AG04449 (cell line): ENCODE measurements at regions not wholly inside any gene's neighbourhood (a gene's known extent, or its start where the extent isn't known, plus 50 kb on each side); places are given as distances from the start of the nearest gene placed in this dataset.

ENCODE experiments used
- CTCF ChIA-PET: fragments of 350-600 bp; formaldehyde crosslinking; extraction: SDS; loops from one replicate; lab custom pipeline; 2021; ENCODE audit warnings: antibody characterized with exemption; lab: Yijun Ruan, JAX
- POLR2A ChIA-PET: fragments of 400-600, 350-600 bp; formaldehyde crosslinking; extraction: SDS; loops from one replicate; lab custom pipeline; 2020; ENCODE audit warnings: antibody characterized with exemption, inconsistent platforms; lab: Yijun Ruan, JAX
- DNase-seq: peaks from one replicate; pipeline ENCODE4 v3.0.0-alpha.2; 2010; ENCODE audit warnings: low read depth, low spot score
- H3K4me3 ChIP-seq: 2 replicates; pipeline ENCODE4 v1.5.1; 2011; ENCODE audit warnings: low read depth, mild to moderate bottlenecking, control low read depth, low read length
- CTCF ChIP-seq: IDR thresholded peaks from one replicate; pipeline ENCODE4 v1.5.1; 2011; ENCODE audit warnings: mild to moderate bottlenecking, moderate library complexity, low read length, control low read depth, inconsistent platforms; ENCODE audit not compliant: insufficient read depth; ENCODE audit errors: missing control alignments

- POLR2A ChIA-PET, result no interaction called here
- no peak overlapping the region for H3K4me3 ChIP-seq
- CTCF ChIA-PET, result no interaction called here
- no peak for DNase-seq
- no peak for TF ChIP-seq CTCF
Measured at GRCh38 chrX:18065956-18066355, 154.7 kb downstream of the BEND2 start.

GRCh38 chrX:18051690-18052089 is 169.0 kb downstream of the BEND2 start:
- ChIA-PET CTCF (no interaction called here), POLR2A (no interaction called here)
- DNase-seq, result no peak
- H3K4me3 ChIP-seq, result no peak overlapping the region
- TF ChIP-seq CTCF, result no peak

GRCh38 chrX:18047491-18047890 is 173.2 kb downstream of the BEND2 start:
- CTCF ChIA-PET, result no interaction called here
- H3K4me3 ChIP-seq, result no peak overlapping the region
- no peak for DNase-seq
- no peak for TF ChIP-seq CTCF
- POLR2A ChIA-PET, result no interaction called here

GRCh38 chrX:18045436-18045835 is 175.2 kb downstream of the BEND2 start:
- CTCF ChIA-PET, result no interaction called here
- H3K4me3 ChIP-seq, result no peak overlapping the region
- POLR2A ChIA-PET, result no interaction called here
- no peak for TF ChIP-seq CTCF
- no peak for DNase-seq

- TF ChIP-seq CTCF, result no peak
- POLR2A ChIA-PET, result no interaction called here
- DNase-seq, result no peak
- no peak overlapping the region for H3K4me3 ChIP-seq
- CTCF ChIA-PET, result no interaction called here
Measured at GRCh38 chrX:18042776-18043175, 177.9 kb downstream of the BEND2 start.

GRCh38 chrX:18041656-18042055 is 179.0 kb downstream of the BEND2 start:
- DNase-seq, result no peak
- CTCF ChIA-PET, result no interaction called here
- no peak overlapping the region for H3K4me3 ChIP-seq
- POLR2A ChIA-PET, result no interaction called here
- TF ChIP-seq CTCF, result no peak
